Gastrocnemius medialis (tissue), 4 donors: ENCODE measurements at regions not wholly inside any gene's neighbourhood (a gene's known extent, or its start where the extent isn't known, plus 50 kb on each side); places are given as distances from the start of the nearest gene placed in this dataset.

Source experiments
- POLR2A ChIP-seq, 2 donors: fragments of 450-650 bp; IDR thresholded peaks; one replicate each; pipeline ENCODE4 v1.6.1; 2017; ENCODE audit warnings: antibody characterized with exemption in 2 of 2, mild to moderate bottlenecking in 2 of 2, moderate library complexity in 2 of 2
- TF ChIP-seq, protein P1 (sequence below), 5 experiments: fragments of 450-650 bp in 3 of 5; fragments of 200-600 bp in 2 of 5; sonication (generic) in 2 of 5; IDR thresholded peaks in 4 of 5; conservative IDR thresholded peaks in 1 of 5; 1 replicate in 4 of 5; 2 replicates in 1 of 5; pipeline ENCODE4 v1.5.1; 2016 to 2019; ENCODE audit warnings: antibody characterized with exemption in 5 of 5, mild to moderate bottlenecking in 3 of 5, moderate library complexity in 3 of 5

DNA sequence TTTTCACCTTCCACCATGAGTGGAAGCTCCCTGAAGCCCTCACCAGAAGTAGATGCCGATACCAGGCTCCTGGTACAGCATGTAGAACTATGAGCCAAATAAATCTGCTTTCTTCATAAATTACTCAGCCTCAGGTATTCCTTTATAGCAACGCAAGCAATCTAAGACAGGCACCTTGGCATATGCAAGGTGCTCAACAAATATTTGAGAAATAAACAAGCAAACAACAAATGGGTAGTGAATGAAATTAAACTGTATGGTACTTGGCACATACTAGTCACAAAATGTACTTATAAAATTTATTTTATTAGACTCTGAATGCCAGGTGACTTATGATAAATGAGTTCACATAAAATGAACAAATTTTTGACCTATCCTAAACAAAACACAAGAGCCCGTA is 220.3 kb downstream of the MAFB start:
- TF ChIP-seq, protein P1, sequence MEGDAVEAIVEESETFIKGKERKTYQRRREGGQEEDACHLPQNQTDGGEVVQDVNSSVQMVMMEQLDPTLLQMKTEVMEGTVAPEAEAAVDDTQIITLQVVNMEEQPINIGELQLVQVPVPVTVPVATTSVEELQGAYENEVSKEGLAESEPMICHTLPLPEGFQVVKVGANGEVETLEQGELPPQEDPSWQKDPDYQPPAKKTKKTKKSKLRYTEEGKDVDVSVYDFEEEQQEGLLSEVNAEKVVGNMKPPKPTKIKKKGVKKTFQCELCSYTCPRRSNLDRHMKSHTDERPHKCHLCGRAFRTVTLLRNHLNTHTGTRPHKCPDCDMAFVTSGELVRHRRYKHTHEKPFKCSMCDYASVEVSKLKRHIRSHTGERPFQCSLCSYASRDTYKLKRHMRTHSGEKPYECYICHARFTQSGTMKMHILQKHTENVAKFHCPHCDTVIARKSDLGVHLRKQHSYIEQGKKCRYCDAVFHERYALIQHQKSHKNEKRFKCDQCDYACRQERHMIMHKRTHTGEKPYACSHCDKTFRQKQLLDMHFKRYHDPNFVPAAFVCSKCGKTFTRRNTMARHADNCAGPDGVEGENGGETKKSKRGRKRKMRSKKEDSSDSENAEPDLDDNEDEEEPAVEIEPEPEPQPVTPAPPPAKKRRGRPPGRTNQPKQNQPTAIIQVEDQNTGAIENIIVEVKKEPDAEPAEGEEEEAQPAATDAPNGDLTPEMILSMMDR (IDR thresholded peaks at IDR 0.05 in 4 of 5, conservative IDR thresholded peaks at IDR 0.05 in 1 of 5): no peak
- no peak for TF ChIP-seq POLR2A (IDR thresholded peaks at IDR 0.05)
